ENCODE measurements at regions not wholly inside any gene's neighbourhood (a gene's known extent, or its start where the extent isn't known, plus 50 kb on each side); places are given as distances from the start of the nearest gene placed in this dataset.
A peak's percentile ranks its signal among the peaks of the same experiment; 100 is the strongest.

DNA sequence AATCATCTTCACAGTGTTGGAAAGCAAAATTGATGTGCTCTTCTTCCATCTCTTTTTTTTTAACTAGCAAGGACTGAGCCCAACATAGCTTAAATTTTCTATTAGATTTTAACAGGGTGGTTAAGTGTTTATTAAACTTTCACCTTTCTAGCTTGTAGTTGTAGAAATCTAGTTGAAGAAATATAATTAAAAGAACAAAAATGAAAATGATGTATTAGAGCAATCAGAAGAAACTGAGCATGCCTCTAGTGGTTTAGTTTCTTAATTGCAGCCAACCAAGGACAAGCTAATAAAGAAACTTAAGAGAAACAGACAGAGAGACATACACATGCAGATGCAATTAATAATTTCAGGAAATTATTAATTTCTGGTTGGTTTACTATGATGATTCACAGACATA is 673.0 kb upstream of the LMO3 start:
- TF ChIP-seq, protein P1, sequence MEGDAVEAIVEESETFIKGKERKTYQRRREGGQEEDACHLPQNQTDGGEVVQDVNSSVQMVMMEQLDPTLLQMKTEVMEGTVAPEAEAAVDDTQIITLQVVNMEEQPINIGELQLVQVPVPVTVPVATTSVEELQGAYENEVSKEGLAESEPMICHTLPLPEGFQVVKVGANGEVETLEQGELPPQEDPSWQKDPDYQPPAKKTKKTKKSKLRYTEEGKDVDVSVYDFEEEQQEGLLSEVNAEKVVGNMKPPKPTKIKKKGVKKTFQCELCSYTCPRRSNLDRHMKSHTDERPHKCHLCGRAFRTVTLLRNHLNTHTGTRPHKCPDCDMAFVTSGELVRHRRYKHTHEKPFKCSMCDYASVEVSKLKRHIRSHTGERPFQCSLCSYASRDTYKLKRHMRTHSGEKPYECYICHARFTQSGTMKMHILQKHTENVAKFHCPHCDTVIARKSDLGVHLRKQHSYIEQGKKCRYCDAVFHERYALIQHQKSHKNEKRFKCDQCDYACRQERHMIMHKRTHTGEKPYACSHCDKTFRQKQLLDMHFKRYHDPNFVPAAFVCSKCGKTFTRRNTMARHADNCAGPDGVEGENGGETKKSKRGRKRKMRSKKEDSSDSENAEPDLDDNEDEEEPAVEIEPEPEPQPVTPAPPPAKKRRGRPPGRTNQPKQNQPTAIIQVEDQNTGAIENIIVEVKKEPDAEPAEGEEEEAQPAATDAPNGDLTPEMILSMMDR (IDR thresholded peaks at IDR 0.05; ENCODE audit: insufficient read depth, low read length, severe bottlenecking): peak; percentile 30
- Histone ChIP-seq H3K4me3 (ENCODE audit: low read depth, low read length) (no peak overlapping the region), H3K36me3 (ENCODE audit: control insufficient read depth, insufficient read depth, low read length) (no peaks in the 10 kb centered on the region), H3K27me3 (ENCODE audit: control insufficient read depth, insufficient read depth, low read length) (no peaks in the 10 kb centered on the region)
- FAIRE-seq (no peak), DNase-seq (ENCODE audit: low read depth) (peak; percentile 15)

DNA sequence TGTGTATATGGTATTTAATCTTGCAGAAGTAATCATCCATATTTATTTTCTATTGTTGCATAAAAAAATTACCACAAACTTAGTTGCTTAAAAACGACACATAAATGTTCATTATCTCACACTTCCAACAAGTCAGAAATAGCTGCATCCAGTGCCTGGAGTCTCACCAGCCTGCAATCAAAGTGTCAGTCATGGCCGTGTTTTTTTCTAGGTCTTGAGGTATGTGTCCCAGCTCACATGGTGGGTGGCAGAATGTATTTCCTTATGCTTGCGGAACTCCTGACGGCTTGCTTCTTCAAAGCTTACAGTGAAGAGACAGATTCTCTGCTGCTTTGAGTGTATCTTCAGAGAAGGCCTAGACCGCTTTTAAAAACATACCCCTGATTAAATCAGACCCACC is 670.2 kb upstream of the LMO3 start:
- TF ChIP-seq, protein P1 (IDR thresholded peaks at IDR 0.05; ENCODE audit: insufficient read depth, low read length, severe bottlenecking): no peak
- FAIRE-seq: no peak
- Histone ChIP-seq H3K36me3 (ENCODE audit: control insufficient read depth, insufficient read depth, low read length) (no peaks in the 10 kb centered on the region), H3K4me3 (ENCODE audit: low read depth, low read length) (no peak overlapping the region), H3K27me3 (ENCODE audit: control insufficient read depth, insufficient read depth, low read length) (no peaks in the 10 kb centered on the region)
- DNase-seq (ENCODE audit: low read depth): no peak

DNA sequence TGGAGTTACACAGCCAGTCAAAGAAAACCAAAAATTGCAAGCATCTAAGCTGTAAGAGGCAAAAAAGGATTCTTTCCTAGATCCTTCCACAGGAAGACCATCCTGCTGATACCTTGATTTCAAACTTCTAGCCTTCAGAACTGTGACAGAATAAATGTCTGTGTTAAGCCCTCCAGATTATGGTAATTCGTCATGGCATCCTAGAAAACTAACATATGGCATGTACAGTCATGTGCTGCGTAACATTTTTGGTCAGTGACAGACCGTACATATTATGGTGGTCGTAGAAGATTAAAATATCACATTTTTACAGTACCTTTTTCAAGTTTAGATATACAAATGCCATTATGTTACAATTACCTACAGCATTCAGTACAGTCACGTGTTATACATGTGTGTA is 660.9 kb upstream of the LMO3 start:
- FAIRE-seq (no peak), DNase-seq (ENCODE audit: low read depth) (no peak)
- TF ChIP-seq, protein P1 (IDR thresholded peaks at IDR 0.05; ENCODE audit: insufficient read depth, low read length, severe bottlenecking): no peak
- Histone ChIP-seq H3K27me3 (ENCODE audit: control insufficient read depth, insufficient read depth, low read length) (no peaks in the 10 kb centered on the region), H3K36me3 (ENCODE audit: control insufficient read depth, insufficient read depth, low read length) (no peaks in the 10 kb centered on the region), H3K4me3 (ENCODE audit: low read depth, low read length) (no peak overlapping the region)

DNA sequence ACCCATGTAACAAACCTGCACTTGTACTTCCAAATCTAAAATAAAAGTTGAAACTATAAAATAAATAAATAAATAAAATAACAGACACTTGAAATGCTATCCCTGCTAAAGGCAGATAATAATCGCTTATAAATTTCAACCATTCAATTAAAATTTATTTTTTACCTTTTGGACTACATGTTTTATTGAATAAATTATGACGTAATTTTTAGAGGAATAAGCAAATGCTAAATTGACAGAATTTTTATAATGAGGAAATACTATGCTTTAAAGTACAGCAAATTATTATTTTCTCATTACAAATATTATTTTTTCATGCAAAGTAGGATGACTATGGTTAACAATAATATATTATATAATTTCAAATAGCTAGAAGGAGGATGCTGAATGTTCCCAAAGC is 658.6 kb upstream of the LMO3 start:
- H3K4me3 ChIP-seq (ENCODE audit: low read depth, low read length): no peak overlapping the region
- H3K36me3 ChIP-seq (ENCODE audit: control insufficient read depth, insufficient read depth, low read length): no peaks in the 10 kb centered on the region
- no peak for FAIRE-seq
- DNase-seq (ENCODE audit: low read depth): no peak
- TF ChIP-seq, protein P1 (IDR thresholded peaks at IDR 0.05; ENCODE audit: insufficient read depth, low read length, severe bottlenecking): no peak
- no peaks in the 10 kb centered on the region for H3K27me3 ChIP-seq (ENCODE audit: control insufficient read depth, insufficient read depth, low read length)

DNA sequence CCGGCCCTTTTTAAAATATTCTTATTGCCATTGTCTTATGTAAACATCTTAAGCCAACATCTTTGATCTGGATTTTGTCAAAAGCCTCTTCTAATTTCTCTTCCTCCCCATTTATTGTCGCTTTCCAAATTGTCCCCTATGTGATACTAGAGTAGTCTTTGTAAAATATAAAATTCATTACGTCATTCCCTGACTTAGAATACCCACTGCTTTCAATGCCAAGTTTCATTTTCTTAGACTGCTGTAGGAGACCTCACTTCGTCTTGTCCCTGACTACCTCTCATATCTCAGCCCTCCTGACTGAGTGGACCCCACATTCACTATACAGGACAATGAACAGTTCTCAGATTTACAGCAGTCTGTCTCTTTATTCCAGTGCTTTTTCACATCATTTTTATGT is 633.9 kb upstream of the LMO3 start:
- no peaks in the 10 kb centered on the region for H3K36me3 ChIP-seq (ENCODE audit: control insufficient read depth, insufficient read depth, low read length)
- no peaks in the 10 kb centered on the region for H3K27me3 ChIP-seq (ENCODE audit: control insufficient read depth, insufficient read depth, low read length)
- no peak for DNase-seq (ENCODE audit: low read depth)
- no peak overlapping the region for H3K4me3 ChIP-seq (ENCODE audit: low read depth, low read length)
- TF ChIP-seq, protein P1 (IDR thresholded peaks at IDR 0.05; ENCODE audit: insufficient read depth, low read length, severe bottlenecking): no peak
- no peak for FAIRE-seq

DNA sequence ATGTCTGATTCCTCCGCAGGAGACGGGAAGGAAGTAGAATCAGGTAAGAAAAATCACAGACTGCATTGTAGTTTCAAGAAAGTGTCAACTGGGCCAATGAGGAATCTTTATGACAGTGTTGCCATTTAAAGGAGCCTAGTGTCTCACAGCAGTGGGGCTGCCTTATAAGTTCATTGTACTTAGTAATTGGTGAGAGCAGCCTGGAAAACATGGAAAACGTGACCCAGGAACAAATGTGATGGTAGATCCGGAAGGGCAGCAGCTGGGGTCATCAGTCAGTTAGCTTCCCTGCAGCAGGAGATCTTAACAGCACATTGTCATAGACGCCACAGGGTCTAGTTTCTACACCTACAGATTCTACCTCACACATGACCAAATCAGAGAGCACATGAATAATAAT is 630.0 kb upstream of the LMO3 start:
- TF ChIP-seq, protein P1 (IDR thresholded peaks at IDR 0.05; ENCODE audit: insufficient read depth, low read length, severe bottlenecking): no peak
- Histone ChIP-seq H3K27me3 (ENCODE audit: control insufficient read depth, insufficient read depth, low read length) (no peaks in the 10 kb centered on the region), H3K4me3 (ENCODE audit: low read depth, low read length) (no peak overlapping the region), H3K36me3 (ENCODE audit: control insufficient read depth, insufficient read depth, low read length) (no peaks in the 10 kb centered on the region)
- FAIRE-seq: no peak
- DNase-seq (ENCODE audit: low read depth): no peak

All from bronchial epithelial cell (primary cell).